OCI-LY1 (cell line): ENCODE measurements at regions not wholly inside any gene's neighbourhood (a gene's known extent, or its start where the extent isn't known, plus 50 kb on each side); places are given as distances from the start of the nearest gene placed in this dataset.

Source experiments
- H2AFZ ChIP-seq: fragments of 200-600 bp; sonication (generic), shearing (Covaris generic); 2 replicates; pipeline ENCODE4 v1.6.0; 2014; ENCODE audit warnings: antibody characterized with exemption, mild to moderate bottlenecking, low read length
- H3F3A ChIP-seq: fragments of 200-600 bp; sonication (generic), shearing (Covaris generic); 2 replicates; pipeline ENCODE4 v1.6.0; 2014; ENCODE audit warnings: mild to moderate bottlenecking, antibody characterized with exemption, low read length, moderate library complexity; ENCODE audit not compliant: insufficient read depth
- H3K27ac ChIP-seq: fragments of 200-600 bp; sonication (generic); 2 replicates; pipeline ENCODE4 v1.5.1; 2014; ENCODE audit warnings: low read length, mixed run types, mild to moderate bottlenecking, low read depth; ENCODE audit not compliant: poor library complexity, severe bottlenecking
- H3K27me3 ChIP-seq: fragments of 200-600 bp; sonication (generic); 2 replicates; pipeline ENCODE4 v1.6.0; 2014; ENCODE audit warnings: antibody characterized with exemption, mild to moderate bottlenecking, low read length, moderate library complexity; ENCODE audit not compliant: insufficient read depth
- H3K36me3 ChIP-seq: fragments of 200-600 bp; sonication (generic); 2 replicates; pipeline ENCODE4 v1.6.1; 2014; ENCODE audit warnings: mild to moderate bottlenecking, antibody characterized with exemption, low read length, moderate library complexity, mixed read lengths; ENCODE audit not compliant: insufficient read depth
- H3K4me1 ChIP-seq: fragments of 200-600 bp; sonication (generic); 2 replicates; pipeline ENCODE4 v1.5.1; 2014; ENCODE audit warnings: mild to moderate bottlenecking, low read length, moderate library complexity; ENCODE audit not compliant: insufficient read depth, severe bottlenecking
- H3K4me2 ChIP-seq: fragments of 200-600 bp; sonication (generic), shearing (Covaris generic); 2 replicates; pipeline ENCODE4 v1.6.1; 2014; ENCODE audit warnings: low read length
- H3K4me3 ChIP-seq: fragments of 200-600 bp; sonication (generic); 2 replicates; pipeline ENCODE4 v1.5.1; 2014; ENCODE audit warnings: low read length, low read depth, mild to moderate bottlenecking, mixed read lengths; ENCODE audit not compliant: poor library complexity, severe bottlenecking
- H3K79me2 ChIP-seq: fragments of 200-600 bp; shearing (Covaris generic); 2 replicates; pipeline ENCODE4 v1.6.1; 2016; ENCODE audit warnings: mixed run types, low read length, mixed read lengths; ENCODE audit not compliant: insufficient read depth
- H3K9ac ChIP-seq: fragments of 200-600 bp; sonication (generic), shearing (Covaris generic); 2 replicates; pipeline ENCODE4 v1.6.1; 2014; ENCODE audit warnings: mild to moderate bottlenecking, low read length, mixed read lengths
- H3K9me2 ChIP-seq: fragments of 200-600 bp; sonication (generic), shearing (Covaris generic); 2 replicates; pipeline ENCODE4 v1.6.1; 2014; ENCODE audit warnings: low read depth, mild to moderate bottlenecking, low read length, mixed read lengths
- H3K9me3 ChIP-seq: fragments of 200-600 bp; shearing (Covaris generic); 2 replicates; pipeline ENCODE4 v1.6.1; 2014; ENCODE audit warnings: low read length, mixed read lengths
- H4K20me1 ChIP-seq: fragments of 200-600 bp; sonication (generic), shearing (Covaris generic); 2 replicates; pipeline ENCODE4 v1.6.0; 2016; ENCODE audit warnings: mild to moderate bottlenecking, low read length; ENCODE audit not compliant: insufficient read depth
- EZH2 ChIP-seq: fragments of 200-600 bp; sonication (generic), shearing (Covaris generic); IDR thresholded peaks from 2 replicates; pipeline ENCODE4 v1.8.0; 2017; ENCODE audit warnings: borderline replicate concordance, mixed run types, mild to moderate bottlenecking, antibody characterized with exemption, low read length, moderate library complexity, mixed read lengths
- TF ChIP-seq, protein P1 (sequence below): fragments of 200-600 bp; sonication (generic), shearing (Covaris generic); IDR thresholded peaks from 2 replicates; pipeline ENCODE4 v1.5.1; 2017; ENCODE audit warnings: mild to moderate bottlenecking, antibody characterized with exemption, low read length, moderate library complexity, mixed read lengths

DNA sequence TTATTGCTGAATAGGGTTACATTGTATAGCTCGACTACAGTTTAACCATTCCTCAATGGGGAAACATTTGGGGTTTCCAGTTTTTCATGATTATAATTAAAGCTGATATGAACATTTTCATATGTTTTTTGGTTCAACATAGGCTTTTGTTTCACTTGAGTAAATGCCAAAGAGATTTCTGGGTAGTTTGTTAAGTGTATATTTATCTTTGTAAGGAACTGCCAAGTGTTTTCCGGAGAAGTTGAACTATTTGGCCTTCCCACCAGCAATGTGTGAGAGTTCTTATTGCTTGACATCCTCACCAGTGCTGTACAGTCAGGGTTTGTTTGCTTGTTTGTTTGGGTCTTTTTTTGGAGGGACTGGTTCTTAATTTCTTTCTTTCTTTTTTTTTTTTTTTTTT lies 83.7 kb upstream of the RALY start:
- TF ChIP-seq, protein P1, sequence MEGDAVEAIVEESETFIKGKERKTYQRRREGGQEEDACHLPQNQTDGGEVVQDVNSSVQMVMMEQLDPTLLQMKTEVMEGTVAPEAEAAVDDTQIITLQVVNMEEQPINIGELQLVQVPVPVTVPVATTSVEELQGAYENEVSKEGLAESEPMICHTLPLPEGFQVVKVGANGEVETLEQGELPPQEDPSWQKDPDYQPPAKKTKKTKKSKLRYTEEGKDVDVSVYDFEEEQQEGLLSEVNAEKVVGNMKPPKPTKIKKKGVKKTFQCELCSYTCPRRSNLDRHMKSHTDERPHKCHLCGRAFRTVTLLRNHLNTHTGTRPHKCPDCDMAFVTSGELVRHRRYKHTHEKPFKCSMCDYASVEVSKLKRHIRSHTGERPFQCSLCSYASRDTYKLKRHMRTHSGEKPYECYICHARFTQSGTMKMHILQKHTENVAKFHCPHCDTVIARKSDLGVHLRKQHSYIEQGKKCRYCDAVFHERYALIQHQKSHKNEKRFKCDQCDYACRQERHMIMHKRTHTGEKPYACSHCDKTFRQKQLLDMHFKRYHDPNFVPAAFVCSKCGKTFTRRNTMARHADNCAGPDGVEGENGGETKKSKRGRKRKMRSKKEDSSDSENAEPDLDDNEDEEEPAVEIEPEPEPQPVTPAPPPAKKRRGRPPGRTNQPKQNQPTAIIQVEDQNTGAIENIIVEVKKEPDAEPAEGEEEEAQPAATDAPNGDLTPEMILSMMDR = no peak
- no peak for TF ChIP-seq EZH2
- Histone ChIP-seq H3K9me3 (no peaks in the 10 kb centered on the region), H4K20me1 (no peaks in the 10 kb centered on the region), H3K9me2 (no peaks in the 10 kb centered on the region), H2AFZ (no peak overlapping the region), H3K9ac (no peak overlapping the region), H3K27me3 (no peaks in the 10 kb centered on the region; the same call in 1 of the 2 replicates), H3K27ac (no peak overlapping the region), H3K79me2 (no peaks in the 10 kb centered on the region), H3K4me3 (no peak overlapping the region), H3F3A (no peaks in the 10 kb centered on the region), H3K4me2 (no peak overlapping the region), H3K4me1 (peaks cover 29% of the 10 kb centered on the region), H3K36me3 (no peaks in the 10 kb centered on the region)

DNA sequence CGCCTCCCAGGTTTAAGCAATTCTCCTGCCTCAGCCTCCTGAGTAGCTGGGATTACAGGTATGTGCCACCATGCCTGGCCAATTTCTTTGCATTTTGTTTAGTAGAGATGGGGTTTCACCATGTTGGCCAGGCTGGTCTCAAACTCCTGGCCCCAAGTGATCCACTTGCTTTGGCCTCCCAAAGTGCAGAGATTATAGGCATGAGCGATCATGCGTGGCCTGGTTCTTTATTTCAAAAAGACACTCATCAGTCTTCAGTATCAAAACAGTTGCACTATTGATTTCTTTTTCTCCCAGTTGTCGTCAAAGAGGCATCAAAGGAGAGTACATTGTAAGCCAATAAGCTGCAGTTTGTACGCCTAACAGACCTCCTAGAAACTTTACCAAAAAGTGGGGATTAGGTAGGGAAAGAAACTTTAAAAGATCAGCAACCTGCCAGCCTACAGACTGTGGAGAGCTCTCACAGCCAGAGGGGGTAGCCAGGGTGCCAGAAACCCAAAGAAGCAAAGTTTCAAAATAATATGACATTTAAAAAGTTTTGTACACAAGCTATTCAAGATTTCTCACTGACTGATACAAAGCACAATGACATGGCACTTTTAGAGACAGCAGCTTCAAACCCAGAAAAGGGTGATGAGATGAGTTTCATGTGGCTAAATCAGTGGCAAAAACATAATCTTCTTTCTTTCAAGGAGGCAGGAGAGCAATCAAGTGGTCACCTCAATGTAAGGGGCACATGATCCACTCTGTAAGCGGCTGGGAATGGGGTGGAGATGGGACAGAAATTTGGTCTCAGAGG lies 83.0 kb upstream of the RALY start:
- no peaks in the 10 kb centered on the region for H3K36me3 ChIP-seq
- no peaks in the 10 kb centered on the region; the same call in 1 of the 2 replicates for H3K27me3 ChIP-seq
- H3K4me1 ChIP-seq = peaks cover 35% of the 10 kb centered on the region
- no peak overlapping the region for H2AFZ ChIP-seq
- H3K4me2 ChIP-seq = no peak overlapping the region
- TF ChIP-seq EZH2 = no peak
- TF ChIP-seq, protein P1 = no peak
- no peaks in the 10 kb centered on the region for H3K9me2 ChIP-seq
- no peak overlapping the region for H3K4me3 ChIP-seq
- H3K79me2 ChIP-seq = no peaks in the 10 kb centered on the region
- no peaks in the 10 kb centered on the region for H4K20me1 ChIP-seq
- no peaks in the 10 kb centered on the region for H3K9me3 ChIP-seq
- H3K27ac ChIP-seq = peak overlapping the region; percentile 16
- no peak overlapping the region for H3K9ac ChIP-seq
- no peaks in the 10 kb centered on the region for H3F3A ChIP-seq

DNA sequence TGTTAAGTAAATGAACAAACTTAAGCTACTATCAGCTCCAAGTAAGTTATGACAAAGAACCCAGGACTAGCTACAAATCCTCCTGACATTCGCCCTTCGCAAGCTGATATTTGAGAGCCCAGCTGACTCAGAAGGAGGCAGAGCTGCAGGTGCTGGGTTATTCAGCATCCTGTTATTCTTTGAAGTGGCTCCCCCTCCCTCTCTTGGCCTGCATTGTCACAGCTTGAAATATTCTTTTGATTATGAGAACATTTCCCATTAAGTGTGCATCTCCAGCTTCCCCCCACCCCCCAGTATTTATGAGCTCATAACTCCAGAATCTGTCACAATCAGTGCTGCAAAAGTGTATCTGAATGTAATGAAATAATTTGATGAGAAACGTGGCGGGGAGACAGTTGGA lies 78.8 kb upstream of the RALY start:
- H2AFZ ChIP-seq = no peak overlapping the region
- no peaks in the 10 kb centered on the region for H3K79me2 ChIP-seq
- no peaks in the 10 kb centered on the region for H3K9me2 ChIP-seq
- H3K9me3 ChIP-seq = no peaks in the 10 kb centered on the region
- H3F3A ChIP-seq = no peaks in the 10 kb centered on the region
- no peaks in the 10 kb centered on the region for H4K20me1 ChIP-seq
- peaks cover 39% of the 10 kb centered on the region for H3K4me1 ChIP-seq
- no peak for TF ChIP-seq EZH2
- TF ChIP-seq, protein P1 = peak; percentile 32
- no peaks in the 10 kb centered on the region for H3K27me3 ChIP-seq
- H3K4me2 ChIP-seq = no peak overlapping the region
- H3K36me3 ChIP-seq = no peaks in the 10 kb centered on the region
- H3K4me3 ChIP-seq = no peak overlapping the region
- H3K9ac ChIP-seq = no peak overlapping the region
- peak overlapping the region; percentile 10 for H3K27ac ChIP-seq
